A673 (cell line): ENCODE measurements at regions not wholly inside any gene's neighbourhood (a gene's known extent, or its start where the extent isn't known, plus 50 kb on each side); places are given as distances from the start of the nearest gene placed in this dataset.

Experiments used
- BruUV-seq: library from RNA; stranded (reverse); fragments of 400-500 nt; replicated peaks from 2 replicates; lab custom pipeline; 2021; lab: Mats Ljungman, UMichigan
- CTCF ChIA-PET: fragments of 300-600 bp; sonication (Branson Sonifier 250); formaldehyde crosslinking; loops from one replicate; lab custom pipeline; 2022; ENCODE audit warnings: antibody characterized with exemption; lab: Charles Lee
- POLR2A ChIA-PET: fragments of 300-600 bp; sonication (Branson Sonifier 250); formaldehyde crosslinking; loops from one replicate; lab custom pipeline; 2022; ENCODE audit warnings: antibody characterized with exemption; ENCODE audit not compliant: low non-redundant PET; lab: Charles Lee
- DNase-seq: peaks from one replicate; pipeline ENCODE4 v3.0.0-alpha.2; 2015; ENCODE audit warnings: low spot score
- H3K27ac ChIP-seq: fragments of 200-600 bp; sonication (generic); 2 replicates; pipeline ENCODE4 v1.5.1; 2016; ENCODE audit warnings: mixed run types, low read depth, mild to moderate bottlenecking, mixed read lengths, antibody characterized with exemption, low read length; ENCODE audit not compliant: poor library complexity, severe bottlenecking
- H3K27me3 ChIP-seq: fragments of 200-600 bp; sonication (generic); replicated peaks from 2 replicates; pipeline ENCODE4 v1.6.1; 2017; ENCODE audit warnings: mixed run types, low read depth, mild to moderate bottlenecking, mixed read lengths, antibody characterized with exemption, low read length; ENCODE audit not compliant: insufficient read depth, poor library complexity
- H3K36me3 ChIP-seq: fragments of 200-600 bp; sonication (generic); 2 replicates; pipeline ENCODE4 v1.6.1; 2016; ENCODE audit warnings: mixed run types, mild to moderate bottlenecking, mixed read lengths, antibody characterized with exemption, low read length; ENCODE audit not compliant: insufficient read depth, poor library complexity, severe bottlenecking
- H3K4me1 ChIP-seq: fragments of 200-600 bp; sonication (generic); 2 replicates; pipeline ENCODE4 v1.6.1; 2017; ENCODE audit warnings: mixed run types, mild to moderate bottlenecking, mixed read lengths, antibody characterized with exemption, low read length; ENCODE audit not compliant: insufficient read depth, poor library complexity, severe bottlenecking
- H3K4me3 ChIP-seq: fragments of 200-600 bp; sonication (generic); 2 replicates; pipeline ENCODE4 v1.5.1; 2016; ENCODE audit warnings: low read depth, mixed run types, mild to moderate bottlenecking, mixed read lengths, low read length; ENCODE audit not compliant: poor library complexity, severe bottlenecking
- H3K9me3 ChIP-seq: fragments of 200-600 bp; sonication (generic); 2 replicates; pipeline ENCODE4 v1.6.1; 2016; ENCODE audit warnings: mixed run types, low read depth, mild to moderate bottlenecking, mixed read lengths, antibody characterized with exemption, low read length; ENCODE audit not compliant: poor library complexity, severe bottlenecking
- CTCF ChIP-seq: fragments of 300-800, 200-600 bp; sonication (generic); conservative IDR thresholded peaks from 2 replicates; pipeline ENCODE4 v1.5.1; 2017; ENCODE audit warnings: low read depth, mild to moderate bottlenecking, antibody characterized with exemption, low read length, moderate library complexity, mixed read lengths
- EZH2 ChIP-seq: fragments of 200-600 bp; sonication (generic); IDR thresholded peaks from 2 replicates; pipeline ENCODE4 v1.6.1; 2017; ENCODE audit warnings: borderline replicate concordance, low read depth, mild to moderate bottlenecking, mixed read lengths, antibody characterized with exemption, low read length; ENCODE audit not compliant: poor library complexity, severe bottlenecking
- intact Hi-C: fragments of 100-400 bp; cut with micrococcal nuclease; formaldehyde crosslinking; loops from one replicate; pipeline ENCODE4 v1.10.0; 2022; ENCODE audit not compliant: unreplicated experiment

GRCh38 chr4:77481856-77482255, 123.8 kb upstream of the CXCL13 start:
- CTCF ChIA-PET: no interaction called here
- no TSS peak for BruUV-seq
- Histone ChIP-seq H3K27me3 (no peaks in the 10 kb centered on the region), H3K36me3 (no peaks in the 10 kb centered on the region), H3K4me3 (no peak overlapping the region), H3K9me3 (no peaks in the 10 kb centered on the region), H3K4me1 (no peaks in the 10 kb centered on the region), H3K27ac (no peak overlapping the region)
- intact Hi-C loops: no loop called here
- TF ChIP-seq CTCF (no peak), EZH2 (no peak)
- no peak for DNase-seq
- POLR2A ChIA-PET: no interaction called here

- H3K4me1 ChIP-seq: no peaks in the 10 kb centered on the region
- intact Hi-C loops: no loop called here
- no peak overlapping the region for H3K4me3 ChIP-seq
- BruUV-seq: no TSS peak
- H3K36me3 ChIP-seq: no peaks in the 10 kb centered on the region
- ChIA-PET POLR2A (no interaction called here), CTCF (interaction anchor here (0.6 kb wide), 1 partner anchor 112 kb away, joined by 4 read pairs; no protein-coding TSS in a partner anchor)
- H3K9me3 ChIP-seq: no peaks in the 10 kb centered on the region
- TF ChIP-seq EZH2: no peak
- no peak for TF ChIP-seq CTCF
- no peak overlapping the region for H3K27ac ChIP-seq
- DNase-seq: no peak
- H3K27me3 ChIP-seq: no peaks in the 10 kb centered on the region
Observed at GRCh38 chr4:77488882-77489281, 116.7 kb upstream of the CXCL13 start.

DNA sequence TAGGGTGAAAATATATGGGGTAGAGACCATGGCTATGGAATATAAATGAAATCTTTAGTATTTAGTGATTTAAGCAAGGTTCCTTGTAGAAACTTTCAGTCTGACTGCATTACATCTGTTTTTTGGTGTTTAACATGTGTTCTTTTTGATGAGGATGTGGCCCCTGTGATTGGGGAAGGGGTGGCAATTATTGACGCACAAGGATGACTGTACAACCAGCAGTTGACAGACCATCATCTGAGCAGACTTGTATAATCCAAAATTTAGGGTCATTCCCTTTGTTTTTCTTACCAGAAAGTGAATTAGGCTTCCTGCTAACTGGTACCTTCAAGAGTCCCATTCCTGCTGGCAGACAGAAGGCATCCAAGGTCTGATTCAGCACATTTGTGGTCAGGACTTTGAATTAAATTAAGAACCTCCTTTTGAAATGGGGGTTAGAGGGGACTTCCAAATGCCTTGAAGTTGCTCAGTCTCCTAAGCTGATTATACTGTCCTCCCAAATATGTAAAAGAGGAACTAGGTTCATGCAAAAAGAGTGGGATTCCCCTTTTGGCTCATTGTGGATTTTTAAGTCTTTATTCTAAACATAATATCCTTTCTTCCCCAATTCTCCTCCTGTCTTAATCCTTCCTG, 112.4 kb upstream of the CXCL13 start:
- no peak overlapping the region for H3K4me3 ChIP-seq
- H3K27ac ChIP-seq: no peak overlapping the region
- CTCF ChIA-PET: no interaction called here
- TF ChIP-seq EZH2: no peak
- TF ChIP-seq CTCF: no peak
- H3K36me3 ChIP-seq: no peaks in the 10 kb centered on the region
- intact Hi-C loops: no loop called here
- H3K4me1 ChIP-seq: no peaks in the 10 kb centered on the region
- BruUV-seq: no TSS peak
- no peaks in the 10 kb centered on the region for H3K9me3 ChIP-seq
- H3K27me3 ChIP-seq: no peaks in the 10 kb centered on the region
- POLR2A ChIA-PET: no interaction called here
- no peak for DNase-seq
